Activated T-helper 17 cell treated with anti-CD3 and anti-CD28 coated beads, Interleukin-2, amount 50 U/mL, for 72 hours (primary cell): ENCODE measurements at regions not wholly inside any gene's neighbourhood (a gene's known extent, or its start where the extent isn't known, plus 50 kb on each side); places are given as distances from the start of the nearest gene placed in this dataset.
"Not testable (repeated sequence)": the region's sequence is repeated elsewhere in the genome, so short reads cannot be mapped to it uniquely, and the experiment has no call there.

ENCODE experiments used
- ATAC-seq: fragments of 150-1000 bp; cut with Tn5 transposase; replicated peaks from 2 replicates; pipeline ENCODE4 v1.10.0; 2021; ENCODE audit warnings: mild to moderate bottlenecking, moderate library complexity
- H3K27ac Mint-ChIP-seq: one replicate; pipeline ENCODE4 v1.8.0; 2022; ENCODE audit warnings: mixed read lengths
- H3K27me3 Mint-ChIP-seq: one replicate; pipeline ENCODE4 v1.8.0; 2022; ENCODE audit warnings: mixed read lengths
- H3K36me3 Mint-ChIP-seq: one replicate; pipeline ENCODE4 v1.8.0; 2022; ENCODE audit warnings: low read depth, mild to moderate bottlenecking, mixed read lengths
- H3K4me1 Mint-ChIP-seq: one replicate; pipeline ENCODE4 v1.8.0; 2022; ENCODE audit warnings: mixed read lengths
- H3K4me3 Mint-ChIP-seq: one replicate; pipeline ENCODE4 v1.8.0; 2022; ENCODE audit warnings: mild to moderate bottlenecking, mixed read lengths
- H3K9me3 Mint-ChIP-seq: one replicate; pipeline ENCODE4 v1.8.0; 2022; ENCODE audit warnings: mixed read lengths

GRCh38 chr7:69105092-69105491, 493.2 kb upstream of the AUTS2 start:
- no peak for ATAC-seq
- no peaks in the 10 kb centered on the region for H3K36me3 Mint-ChIP-seq
- H3K9me3 Mint-ChIP-seq = peaks cover 20% of the 10 kb centered on the region
- H3K4me1 Mint-ChIP-seq = no peaks in the 10 kb centered on the region
- H3K27ac Mint-ChIP-seq = no peak overlapping the region
- no peaks in the 10 kb centered on the region for H3K27me3 Mint-ChIP-seq
- no peak overlapping the region for H3K4me3 Mint-ChIP-seq

GRCh38 chr7:69105981-69106380, 492.3 kb upstream of the AUTS2 start:
- no peaks in the 10 kb centered on the region for H3K4me1 Mint-ChIP-seq
- no peak for ATAC-seq
- H3K9me3 Mint-ChIP-seq = peaks cover 20% of the 10 kb centered on the region
- no peak overlapping the region for H3K27ac Mint-ChIP-seq
- no peaks in the 10 kb centered on the region for H3K36me3 Mint-ChIP-seq
- no peak overlapping the region for H3K4me3 Mint-ChIP-seq
- H3K27me3 Mint-ChIP-seq = no peaks in the 10 kb centered on the region

GRCh38 chr7:69106449-69106848, 491.8 kb upstream of the AUTS2 start:
- not testable (repeated sequence) for H3K4me1 Mint-ChIP-seq, H3K27ac Mint-ChIP-seq

GRCh38 chr7:69106946-69107345, 491.3 kb upstream of the AUTS2 start:
- not testable (repeated sequence) for H3K27me3 Mint-ChIP-seq, H3K4me3 Mint-ChIP-seq, H3K4me1 Mint-ChIP-seq, ATAC-seq, H3K36me3 Mint-ChIP-seq, H3K27ac Mint-ChIP-seq
- peaks cover 20% of the 10 kb centered on the region for H3K9me3 Mint-ChIP-seq

More at GRCh38 chr7:69106449-69106848, 491.8 kb upstream of the AUTS2 start:
- H3K9me3 Mint-ChIP-seq = peaks cover 20% of the 10 kb centered on the region
- H3K4me3 Mint-ChIP-seq, H3K27me3 Mint-ChIP-seq, ATAC-seq, H3K36me3 Mint-ChIP-seq: not testable (repeated sequence)

GRCh38 chr7:69108097-69108496, 490.2 kb upstream of the AUTS2 start:
- ATAC-seq = no peak
- H3K4me1 Mint-ChIP-seq = no peaks in the 10 kb centered on the region

GRCh38 chr7:69109246-69109645, 489.0 kb upstream of the AUTS2 start:
- H3K9me3 Mint-ChIP-seq = peaks cover 23% of the 10 kb centered on the region
- H3K4me3 Mint-ChIP-seq = no peak overlapping the region
- no peak for ATAC-seq

More at GRCh38 chr7:69108097-69108496, 490.2 kb upstream of the AUTS2 start:
- Mint-ChIP-seq H3K27ac (no peak overlapping the region), H3K27me3 (no peaks in the 10 kb centered on the region), H3K4me3 (no peak overlapping the region), H3K9me3 (peaks cover 23% of the 10 kb centered on the region), H3K36me3 (no peaks in the 10 kb centered on the region)

GRCh38 chr7:69109879-69110278, 488.4 kb upstream of the AUTS2 start:
- H3K27me3 Mint-ChIP-seq = no peaks in the 10 kb centered on the region
- H3K4me3 Mint-ChIP-seq = no peak overlapping the region
- ATAC-seq = no peak
- peaks cover 17% of the 10 kb centered on the region for H3K9me3 Mint-ChIP-seq
- no peaks in the 10 kb centered on the region for H3K4me1 Mint-ChIP-seq
- H3K36me3 Mint-ChIP-seq = no peaks in the 10 kb centered on the region
- H3K27ac Mint-ChIP-seq = no peak overlapping the region

More at GRCh38 chr7:69109246-69109645, 489.0 kb upstream of the AUTS2 start:
- Mint-ChIP-seq H3K27ac (no peak overlapping the region), H3K4me1 (no peaks in the 10 kb centered on the region), H3K36me3 (no peaks in the 10 kb centered on the region), H3K27me3 (no peaks in the 10 kb centered on the region)

GRCh38 chr7:69110450-69111050, 487.7 kb upstream of the AUTS2 start:
- H3K9me3 Mint-ChIP-seq = peaks cover 14% of the 10 kb centered on the region

GRCh38 chr7:69114374-69114773, 483.9 kb upstream of the AUTS2 start:
- Mint-ChIP-seq H3K4me1 (no peaks in the 10 kb centered on the region), H3K4me3 (no peak overlapping the region), H3K27ac (no peak overlapping the region), H3K27me3 (no peaks in the 10 kb centered on the region), H3K9me3 (peaks cover 7% of the 10 kb centered on the region), H3K36me3 (no peaks in the 10 kb centered on the region)
- no peak for ATAC-seq

More at GRCh38 chr7:69110450-69111050, 487.7 kb upstream of the AUTS2 start:
- no peak for ATAC-seq
- no peaks in the 10 kb centered on the region for H3K36me3 Mint-ChIP-seq
- H3K27me3 Mint-ChIP-seq = no peaks in the 10 kb centered on the region
- H3K4me3 Mint-ChIP-seq = no peak overlapping the region
- H3K27ac Mint-ChIP-seq = no peak overlapping the region
- no peaks in the 10 kb centered on the region for H3K4me1 Mint-ChIP-seq

GRCh38 chr7:69115788-69116187, 482.5 kb upstream of the AUTS2 start:
- H3K27me3 Mint-ChIP-seq = no peaks in the 10 kb centered on the region
- no peak overlapping the region for H3K4me3 Mint-ChIP-seq
- peaks cover 7% of the 10 kb centered on the region for H3K9me3 Mint-ChIP-seq
- no peaks in the 10 kb centered on the region for H3K4me1 Mint-ChIP-seq
- H3K27ac Mint-ChIP-seq = no peak overlapping the region
- ATAC-seq = no peak
- H3K36me3 Mint-ChIP-seq = no peaks in the 10 kb centered on the region

GRCh38 chr7:69116196-69116595, 482.1 kb upstream of the AUTS2 start:
- not testable (repeated sequence) for H3K4me3 Mint-ChIP-seq, H3K27ac Mint-ChIP-seq, H3K36me3 Mint-ChIP-seq, H3K9me3 Mint-ChIP-seq, H3K4me1 Mint-ChIP-seq, H3K27me3 Mint-ChIP-seq, ATAC-seq

- no peak overlapping the region for H3K4me3 Mint-ChIP-seq
- H3K27me3 Mint-ChIP-seq = no peaks in the 10 kb centered on the region
- H3K9me3 Mint-ChIP-seq = peaks cover 9% of the 10 kb centered on the region
- H3K36me3 Mint-ChIP-seq = no peaks in the 10 kb centered on the region
- H3K27ac Mint-ChIP-seq = no peak overlapping the region
- no peaks in the 10 kb centered on the region for H3K4me1 Mint-ChIP-seq
- ATAC-seq = no peak
Measured at GRCh38 chr7:69122953-69123352, 475.3 kb upstream of the AUTS2 start.

- ATAC-seq = no peak
- no peak overlapping the region for H3K27ac Mint-ChIP-seq
- H3K4me1 Mint-ChIP-seq = no peaks in the 10 kb centered on the region
- no peak overlapping the region for H3K4me3 Mint-ChIP-seq
- peaks cover 20% of the 10 kb centered on the region for H3K9me3 Mint-ChIP-seq
- H3K27me3 Mint-ChIP-seq = no peaks in the 10 kb centered on the region
- H3K36me3 Mint-ChIP-seq = no peaks in the 10 kb centered on the region
Measured at GRCh38 chr7:69126896-69127479, 471.3 kb upstream of the AUTS2 start.

GRCh38 chr7:69129524-69129923, 468.8 kb upstream of the AUTS2 start:
- H3K27ac Mint-ChIP-seq = no peak overlapping the region
- ATAC-seq = no peak
- no peak overlapping the region for H3K4me3 Mint-ChIP-seq
- H3K27me3 Mint-ChIP-seq = no peaks in the 10 kb centered on the region
- H3K36me3 Mint-ChIP-seq = no peaks in the 10 kb centered on the region
- peaks cover 28% of the 10 kb centered on the region for H3K9me3 Mint-ChIP-seq
- H3K4me1 Mint-ChIP-seq = no peaks in the 10 kb centered on the region

- no peak overlapping the region for H3K4me3 Mint-ChIP-seq
- no peak overlapping the region for H3K27ac Mint-ChIP-seq
- H3K9me3 Mint-ChIP-seq = peaks cover 25% of the 10 kb centered on the region
- no peaks in the 10 kb centered on the region for H3K27me3 Mint-ChIP-seq
- no peak for ATAC-seq
- H3K4me1 Mint-ChIP-seq = no peaks in the 10 kb centered on the region
- H3K36me3 Mint-ChIP-seq = no peaks in the 10 kb centered on the region
Measured at GRCh38 chr7:69129951-69130350, 468.3 kb upstream of the AUTS2 start.
